ENCODE measurements at regions not wholly inside any gene's neighbourhood (a gene's known extent, or its start where the extent isn't known, plus 50 kb on each side); places are given as distances from the start of the nearest gene placed in this dataset.

- Histone ChIP-seq H4K8ac (replicated peaks; ENCODE audit: insufficient read length, low read depth, low read length) (no peak overlapping the region), H4K20me1 (ENCODE audit: control insufficient read depth, insufficient read depth, insufficient read length) (no peaks in the 10 kb centered on the region), H3K4me2 (ENCODE audit: insufficient read depth, insufficient read length, low read length) (no peak overlapping the region), H2BK12ac (ENCODE audit: insufficient read length, low read depth, low read length) (no peak overlapping the region), H3K18ac (ENCODE audit: insufficient read length, low read depth, low read length) (no peak overlapping the region), H3K79me1 (ENCODE audit: insufficient read depth, low read depth, low read length, poor library complexity, severe bottlenecking) (no peaks in the 10 kb centered on the region), H3K56ac (ENCODE audit: insufficient read length, low read depth, low read length) (no peak overlapping the region), H2BK5ac (ENCODE audit: insufficient read length, low read length) (no peak overlapping the region), H2AFZ (ENCODE audit: low read length) (no peak overlapping the region), H3K9ac (ENCODE audit: extremely low read depth, insufficient read length, low read length) (no peak overlapping the region), H3T11ph (ENCODE audit: low read length) (no peak overlapping the region), H2BK120ac (ENCODE audit: low read depth, low read length, poor library complexity, severe bottlenecking) (no peak overlapping the region), H3K4me1 (ENCODE audit: insufficient read depth, low read length) (peaks cover 18% of the 10 kb centered on the region), H3K23ac (ENCODE audit: insufficient read length, low read depth, low read length) (no peak overlapping the region), H3K27ac (ENCODE audit: insufficient read length, low read depth, low read length) (no peak overlapping the region), H4K91ac (ENCODE audit: insufficient read length, low read depth, low read length) (no peak overlapping the region), H3K79me2 (ENCODE audit: insufficient read depth, low read length) (no peaks in the 10 kb centered on the region), H2BK20ac (ENCODE audit: low read depth, low read length, poor library complexity, severe bottlenecking) (no peak overlapping the region), H2BK15ac (ENCODE audit: low read depth, low read length) (no peak overlapping the region), H2AK5ac (ENCODE audit: insufficient read length, low read length) (no peak overlapping the region), H3K9me3 (ENCODE audit: control insufficient read depth, low read depth, low read length) (no peaks in the 10 kb centered on the region), H3K27me3 (ENCODE audit: insufficient read depth, low read length) (no peaks in the 10 kb centered on the region), H3K4ac (ENCODE audit: low read depth, low read length) (no peak overlapping the region), H4K5ac (ENCODE audit: insufficient read length, low read depth, low read length) (no peak overlapping the region), H3K14ac (ENCODE audit: insufficient read depth, low read length) (no peak overlapping the region), H3K23me2 (ENCODE audit: insufficient read length, low read depth, low read length, poor library complexity, severe bottlenecking) (no peaks in the 10 kb centered on the region)
- TF ChIP-seq CTCF (conservative IDR thresholded peaks at IDR 0.05) = no peak
- Mint-ChIP-seq H3K27me3 (ENCODE audit: low read depth) (peaks cover 10% of the 10 kb centered on the region), H3K9me3 (peaks cover 0 to 2% of the 10 kb centered on the region in 2 experiments; a peak in 2 of 5 replicates), H3K4me1 (peaks cover 46 to 57% of the 10 kb centered on the region in 2 experiments), H3K36me3 (ENCODE audit: insufficient read depth in 1 of 3, low read depth in 3 of 3) (no peaks in the 10 kb centered on the region), H3K4me3 (no peak overlapping the region), H3K27ac (no peak overlapping the region)
- WGBS (ENCODE audit: extremely low coverage, insufficient read length, low lambda C conversion rate) = no CpG with 5 or more reads among the region's 1 CpG
- no peak for DNase-seq
These were observed 75.9 kb downstream of the MYCN start for GRCh38 chr2:16016282-16016681.

Measured in H9 (cell line).